Activated CD8-positive, alpha-beta T cell treated with anti-CD3 and anti-CD28 coated beads for 36 hours (primary cell): ENCODE measurements at regions not wholly inside any gene's neighbourhood (a gene's known extent, or its start where the extent isn't known, plus 50 kb on each side); places are given as distances from the start of the nearest gene placed in this dataset.

Source experiments
- ATAC-seq: fragments of 200-7000 bp; cut with Tn5 transposase; one replicate; pipeline ENCODE4 v1.10.0; 2021; ENCODE audit warnings: mild to moderate bottlenecking, moderate library complexity
- CTCF ChIA-PET: fragments of 350-600 bp; sonication (Branson Sonifier 250); formaldehyde crosslinking; loops from one replicate; lab custom pipeline; 2021; ENCODE audit warnings: antibody characterized with exemption; lab: Charles Lee
- POLR2A ChIA-PET: fragments of 350-600 bp; sonication (Branson Sonifier 250); formaldehyde crosslinking; loops from one replicate; lab custom pipeline; 2021; ENCODE audit warnings: antibody characterized with exemption; lab: Charles Lee
- DNase-seq: peaks from one replicate; pipeline ENCODE4 v3.0.0-alpha.2; 2020
- H3K27ac Mint-ChIP-seq: one replicate; pipeline ENCODE4 v1.8.0; 2021; ENCODE audit warnings: mild to moderate bottlenecking, mixed read lengths
- H3K27me3 Mint-ChIP-seq: one replicate; pipeline ENCODE4 v1.8.0; 2021; ENCODE audit warnings: mixed read lengths
- H3K36me3 Mint-ChIP-seq: one replicate; pipeline ENCODE4 v1.8.0; 2021; ENCODE audit warnings: low read depth, mixed read lengths
- H3K4me1 Mint-ChIP-seq: one replicate; pipeline ENCODE4 v1.8.0; 2021; ENCODE audit warnings: low read depth, mixed read lengths
- H3K4me3 Mint-ChIP-seq: one replicate; pipeline ENCODE4 v1.8.0; 2021; ENCODE audit warnings: mild to moderate bottlenecking, moderate library complexity, mixed read lengths
- H3K9me3 Mint-ChIP-seq: one replicate; pipeline ENCODE4 v1.8.0; 2021; ENCODE audit warnings: mixed read lengths
- CTCF ChIP-seq: fragments of 200-600 bp; IDR thresholded peaks from one replicate; pipeline ENCODE4 v1.8.0; 2022; ENCODE audit warnings: antibody characterized with exemption, mild to moderate bottlenecking
- intact Hi-C: fragments of 100-400 bp; cut with micrococcal nuclease; formaldehyde crosslinking; loops from one replicate; pipeline ENCODE4 v1.10.0; 2022

DNA sequence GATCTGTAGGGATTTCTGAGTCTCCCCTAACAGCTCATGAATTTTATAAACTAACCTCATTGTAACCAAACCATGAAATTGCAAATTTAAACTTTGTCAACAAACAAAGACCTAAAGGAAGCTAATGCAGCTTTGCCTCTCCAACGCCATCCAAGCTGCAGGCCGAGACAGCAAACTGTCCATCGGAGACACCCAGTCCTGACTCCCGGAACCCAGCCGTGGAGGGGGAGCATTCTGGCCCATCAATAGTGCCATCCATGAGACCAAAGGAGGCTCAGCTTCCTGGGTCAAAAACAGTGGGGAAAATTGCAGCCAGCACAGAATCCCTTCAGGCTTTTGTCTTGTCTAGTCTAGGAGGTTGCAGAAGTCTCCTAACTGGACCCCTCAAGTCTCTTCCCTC lies 147.6 kb upstream of the OPCML start:
- H3K9me3 Mint-ChIP-seq, result no peaks in the 10 kb centered on the region
- POLR2A ChIA-PET, result no interaction called here
- CTCF ChIA-PET, result no interaction called here
- no peaks in the 10 kb centered on the region for H3K4me1 Mint-ChIP-seq
- DNase-seq (no peak), ATAC-seq (no peak)
- no peak for TF ChIP-seq CTCF
- H3K36me3 Mint-ChIP-seq, result no peaks in the 10 kb centered on the region
- H3K4me3 Mint-ChIP-seq, result no peak overlapping the region
- H3K27ac Mint-ChIP-seq, result no peak overlapping the region
- intact Hi-C loops, result no loop called here
- H3K27me3 Mint-ChIP-seq, result peaks cover 7% of the 10 kb centered on the region

- CTCF ChIA-PET, result no interaction called here
- Mint-ChIP-seq H3K4me3 (no peak overlapping the region), H3K4me1 (no peaks in the 10 kb centered on the region), H3K36me3 (no peaks in the 10 kb centered on the region), H3K27me3 (peaks cover 3% of the 10 kb centered on the region), H3K27ac (no peak overlapping the region), H3K9me3 (no peaks in the 10 kb centered on the region)
- TF ChIP-seq CTCF, result no peak
- intact Hi-C loops, result no loop called here
- no peak for DNase-seq
- no peak for ATAC-seq
- POLR2A ChIA-PET, result no interaction called here
Measured at GRCh38 chr11:133678191-133678590, 145.9 kb upstream of the OPCML start.

GRCh38 chr11:133677387-133677786 lies 145.1 kb upstream of the OPCML start:
- no peaks in the 10 kb centered on the region for H3K9me3 Mint-ChIP-seq
- TF ChIP-seq CTCF, result no peak
- no peak for ATAC-seq
- no peak overlapping the region for H3K4me3 Mint-ChIP-seq
- no peak overlapping the region for H3K27ac Mint-ChIP-seq
- no peaks in the 10 kb centered on the region for H3K36me3 Mint-ChIP-seq
- intact Hi-C loops, result no loop called here
- no peak for DNase-seq
- peaks cover 3% of the 10 kb centered on the region for H3K27me3 Mint-ChIP-seq
- no peaks in the 10 kb centered on the region for H3K4me1 Mint-ChIP-seq
- CTCF ChIA-PET, result no interaction called here
- POLR2A ChIA-PET, result no interaction called here

DNA sequence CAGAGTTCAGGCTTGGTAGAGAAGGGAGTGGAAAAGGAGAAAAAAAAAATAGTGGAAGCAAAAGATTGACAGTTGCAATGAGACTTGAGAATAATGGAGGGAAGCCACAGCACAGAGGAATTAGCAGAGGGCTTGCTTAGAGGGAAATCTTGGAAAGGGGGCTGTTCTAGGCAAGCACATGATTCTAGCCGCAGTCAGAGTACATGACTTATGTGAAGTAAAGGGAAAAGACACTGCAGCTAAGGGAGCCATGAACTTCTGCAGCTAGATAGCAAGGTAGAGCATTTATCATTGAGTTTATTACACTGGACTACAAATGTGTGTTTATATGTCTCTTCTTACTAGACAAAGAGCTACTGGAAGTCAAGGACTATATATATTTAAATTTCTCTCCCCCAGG lies 144.0 kb upstream of the OPCML start:
- H3K9me3 Mint-ChIP-seq, result no peaks in the 10 kb centered on the region
- peaks cover 1% of the 10 kb centered on the region for H3K27me3 Mint-ChIP-seq
- no peak overlapping the region for H3K27ac Mint-ChIP-seq
- DNase-seq (no peak), ATAC-seq (no peak)
- no peaks in the 10 kb centered on the region for H3K4me1 Mint-ChIP-seq
- CTCF ChIA-PET, result no interaction called here
- POLR2A ChIA-PET, result no interaction called here
- intact Hi-C loops, result no loop called here
- TF ChIP-seq CTCF, result no peak
- no peaks in the 10 kb centered on the region for H3K36me3 Mint-ChIP-seq
- H3K4me3 Mint-ChIP-seq, result no peak overlapping the region

GRCh38 chr11:133669371-133670053 lies 137.2 kb upstream of the OPCML start:
- no peak for ATAC-seq
- H3K4me3 Mint-ChIP-seq, result no peak overlapping the region
- intact Hi-C loops, result no loop called here
- H3K27ac Mint-ChIP-seq, result no peak overlapping the region
- no peaks in the 10 kb centered on the region for H3K36me3 Mint-ChIP-seq
- no peak for DNase-seq
- TF ChIP-seq CTCF, result no peak
- ChIA-PET POLR2A (no interaction called here), CTCF (no interaction called here)
- no peaks in the 10 kb centered on the region for H3K9me3 Mint-ChIP-seq
- H3K4me1 Mint-ChIP-seq, result no peaks in the 10 kb centered on the region
- H3K27me3 Mint-ChIP-seq, result peaks cover 1% of the 10 kb centered on the region
